ENCODE measurements at regions not wholly inside any gene's neighbourhood (a gene's known extent, or its start where the extent isn't known, plus 50 kb on each side); places are given as distances from the start of the nearest gene placed in this dataset.

DNA sequence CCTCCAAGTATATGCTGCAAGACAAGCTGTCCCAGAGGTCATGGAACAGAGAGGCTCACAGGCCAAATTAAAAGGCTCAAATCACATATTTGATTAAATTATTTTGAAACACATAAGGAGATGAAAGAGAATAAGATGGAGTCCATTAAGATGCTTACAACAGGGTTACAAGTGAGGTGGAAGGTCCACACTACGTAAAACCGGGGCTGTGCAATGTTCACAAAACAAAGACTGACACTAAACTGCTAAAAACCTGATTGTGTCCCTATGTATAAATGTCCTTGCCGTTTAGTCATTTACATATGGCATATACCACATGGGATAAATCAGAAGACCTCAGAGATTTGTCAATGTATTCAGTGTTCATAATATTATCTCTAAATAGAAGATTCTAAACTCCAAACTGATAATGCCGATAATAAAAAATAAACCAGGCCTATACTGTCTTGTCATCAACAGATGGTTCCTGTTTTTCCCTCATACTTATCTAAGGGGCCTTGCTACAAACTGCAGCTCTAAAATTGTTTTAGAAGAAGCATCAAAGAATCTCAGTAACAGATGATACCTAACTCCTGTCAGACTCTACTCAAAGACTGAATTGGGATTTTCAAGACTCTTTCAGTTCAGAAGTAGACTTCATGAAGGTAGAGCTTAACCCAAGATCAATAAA, 51.8 kb upstream of the RIPOR2 start:
- no peak overlapping the region for H3K4me3 ChIP-seq (ENCODE audit: low read depth, poor library complexity, severe bottlenecking)
- WGBS, 2 donors, result 89 to 91% methylated on average over 4 of the region's 4 CpGs
- intact Hi-C loops (cut with DNase I; ENCODE audit: low total_unique reads), result no loop called here
- TF ChIP-seq, protein P1, sequence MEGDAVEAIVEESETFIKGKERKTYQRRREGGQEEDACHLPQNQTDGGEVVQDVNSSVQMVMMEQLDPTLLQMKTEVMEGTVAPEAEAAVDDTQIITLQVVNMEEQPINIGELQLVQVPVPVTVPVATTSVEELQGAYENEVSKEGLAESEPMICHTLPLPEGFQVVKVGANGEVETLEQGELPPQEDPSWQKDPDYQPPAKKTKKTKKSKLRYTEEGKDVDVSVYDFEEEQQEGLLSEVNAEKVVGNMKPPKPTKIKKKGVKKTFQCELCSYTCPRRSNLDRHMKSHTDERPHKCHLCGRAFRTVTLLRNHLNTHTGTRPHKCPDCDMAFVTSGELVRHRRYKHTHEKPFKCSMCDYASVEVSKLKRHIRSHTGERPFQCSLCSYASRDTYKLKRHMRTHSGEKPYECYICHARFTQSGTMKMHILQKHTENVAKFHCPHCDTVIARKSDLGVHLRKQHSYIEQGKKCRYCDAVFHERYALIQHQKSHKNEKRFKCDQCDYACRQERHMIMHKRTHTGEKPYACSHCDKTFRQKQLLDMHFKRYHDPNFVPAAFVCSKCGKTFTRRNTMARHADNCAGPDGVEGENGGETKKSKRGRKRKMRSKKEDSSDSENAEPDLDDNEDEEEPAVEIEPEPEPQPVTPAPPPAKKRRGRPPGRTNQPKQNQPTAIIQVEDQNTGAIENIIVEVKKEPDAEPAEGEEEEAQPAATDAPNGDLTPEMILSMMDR (IDR thresholded peaks at IDR 0.05), result no peak
- no peak for DNase-seq (ENCODE audit: low spot score in 2 of 2)

DNA sequence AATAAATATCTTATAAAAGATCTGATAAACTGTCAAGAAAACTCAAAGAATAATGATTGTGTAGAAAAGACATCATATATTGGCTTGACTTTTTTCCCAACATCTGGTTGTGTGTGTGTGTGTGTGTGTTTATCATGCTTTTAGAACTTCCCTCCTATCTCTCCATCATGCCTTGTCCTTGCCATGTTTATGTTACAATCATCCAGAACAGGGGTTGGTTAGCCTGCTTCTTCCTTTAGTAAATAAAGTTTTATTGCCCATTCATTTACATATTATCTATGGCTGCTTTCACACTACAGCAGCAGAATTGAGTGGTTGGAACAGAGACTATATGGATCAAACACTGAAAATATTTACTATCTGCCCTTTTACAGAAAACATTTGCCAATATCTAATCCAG, 52.8 kb upstream of the RIPOR2 start:
- no peak for TF ChIP-seq POLR2A (IDR thresholded peaks at IDR 0.05)
- TF ChIP-seq, protein P1 (IDR thresholded peaks at IDR 0.05), result no peak
- intact Hi-C loops (cut with DNase I; ENCODE audit: low total_unique reads), result no loop called here
- DNase-seq (ENCODE audit: low spot score in 2 of 2), result no peak
- H3K4me3 ChIP-seq (ENCODE audit: low read depth, poor library complexity, severe bottlenecking), result no peak overlapping the region

DNA sequence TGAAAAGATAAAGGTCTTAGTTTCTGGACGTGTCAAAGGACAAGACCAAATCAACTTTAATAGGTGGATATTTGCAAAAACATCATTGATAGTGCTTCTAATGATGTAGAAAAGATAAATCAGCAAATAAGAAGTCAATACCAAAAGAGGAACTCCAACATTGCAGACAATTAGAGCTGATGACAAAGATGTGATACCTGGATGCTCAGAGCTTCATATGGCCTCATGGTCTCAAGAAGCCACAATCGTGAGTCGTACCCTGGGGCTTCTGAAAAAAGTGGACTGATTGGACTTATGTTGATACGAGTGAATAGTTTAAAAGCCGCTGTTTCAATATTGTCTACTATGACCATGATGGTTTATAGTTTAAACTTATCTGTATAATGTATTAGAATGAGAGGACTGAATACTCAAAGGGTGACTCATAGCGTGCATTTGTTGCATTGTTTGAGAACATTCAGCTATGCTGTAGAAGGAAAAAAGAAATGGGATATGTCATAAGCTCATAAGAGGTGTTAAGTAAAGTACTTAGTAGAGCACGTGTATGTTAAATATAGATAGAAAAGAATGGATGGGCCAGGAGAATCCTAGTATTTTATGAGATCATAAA, 54.6 kb upstream of the RIPOR2 start:
- no peak overlapping the region for H3K4me3 ChIP-seq (ENCODE audit: low read depth, poor library complexity, severe bottlenecking)
- intact Hi-C loops (cut with DNase I; ENCODE audit: low total_unique reads), result no loop called here
- TF ChIP-seq POLR2A (IDR thresholded peaks at IDR 0.05), result no peak
- TF ChIP-seq, protein P1 (IDR thresholded peaks at IDR 0.05), result no peak
- WGBS, 2 donors, result 93 to 95% methylated on average over 7 of the region's 7 CpGs
- DNase-seq (ENCODE audit: low spot score in 2 of 2), result no peak

DNA sequence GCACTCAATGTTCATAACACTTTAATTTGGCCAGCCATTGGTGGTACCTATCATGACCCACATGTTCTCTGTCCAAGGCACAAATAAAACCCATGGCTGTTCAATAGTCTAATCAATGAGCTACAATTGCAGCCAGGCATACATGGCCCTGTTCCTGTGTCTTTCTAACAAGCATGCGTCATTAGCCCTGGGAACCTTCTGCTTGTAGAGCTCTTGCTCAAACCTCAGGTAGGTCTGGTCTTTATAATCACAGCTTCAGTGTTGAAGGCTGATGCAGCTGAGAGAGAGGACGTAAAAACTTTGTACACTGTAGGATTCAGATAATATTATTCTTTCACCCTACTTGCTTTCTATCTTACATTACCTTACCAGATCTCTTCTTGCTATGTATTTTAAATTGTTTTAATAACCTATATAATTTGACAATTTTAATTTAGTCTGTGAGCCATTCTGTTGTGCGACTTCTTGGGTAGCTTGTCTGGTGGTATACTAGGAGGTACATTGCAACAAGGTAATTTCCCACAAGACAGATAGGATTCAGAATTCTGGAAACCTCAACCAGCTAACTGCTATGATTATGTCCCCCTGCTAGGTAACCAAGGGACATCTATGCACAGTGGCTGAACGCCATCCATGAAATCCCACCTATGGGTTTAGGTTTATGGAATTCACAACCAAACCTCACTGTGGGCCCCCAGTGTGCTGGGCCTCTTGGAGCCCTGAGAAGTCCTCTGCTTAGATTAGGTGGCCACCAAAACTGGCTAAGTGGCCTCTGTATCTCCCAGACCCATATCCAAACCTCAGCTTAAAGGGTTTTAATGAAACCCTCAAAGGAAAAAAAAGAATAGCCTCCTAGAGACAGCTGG, 55.4 kb upstream of the RIPOR2 start:
- TF ChIP-seq, protein P1 (IDR thresholded peaks at IDR 0.05), result no peak
- no peak for TF ChIP-seq POLR2A (IDR thresholded peaks at IDR 0.05)
- WGBS, 2 donors, result 93 to 95% methylated on average over 4 of the region's 4 CpGs
- DNase-seq (ENCODE audit: low spot score in 2 of 2), result no peak
- intact Hi-C loops (cut with DNase I; ENCODE audit: low total_unique reads), result no loop called here
- no peak overlapping the region for H3K4me3 ChIP-seq (ENCODE audit: low read depth, poor library complexity, severe bottlenecking)

DNA sequence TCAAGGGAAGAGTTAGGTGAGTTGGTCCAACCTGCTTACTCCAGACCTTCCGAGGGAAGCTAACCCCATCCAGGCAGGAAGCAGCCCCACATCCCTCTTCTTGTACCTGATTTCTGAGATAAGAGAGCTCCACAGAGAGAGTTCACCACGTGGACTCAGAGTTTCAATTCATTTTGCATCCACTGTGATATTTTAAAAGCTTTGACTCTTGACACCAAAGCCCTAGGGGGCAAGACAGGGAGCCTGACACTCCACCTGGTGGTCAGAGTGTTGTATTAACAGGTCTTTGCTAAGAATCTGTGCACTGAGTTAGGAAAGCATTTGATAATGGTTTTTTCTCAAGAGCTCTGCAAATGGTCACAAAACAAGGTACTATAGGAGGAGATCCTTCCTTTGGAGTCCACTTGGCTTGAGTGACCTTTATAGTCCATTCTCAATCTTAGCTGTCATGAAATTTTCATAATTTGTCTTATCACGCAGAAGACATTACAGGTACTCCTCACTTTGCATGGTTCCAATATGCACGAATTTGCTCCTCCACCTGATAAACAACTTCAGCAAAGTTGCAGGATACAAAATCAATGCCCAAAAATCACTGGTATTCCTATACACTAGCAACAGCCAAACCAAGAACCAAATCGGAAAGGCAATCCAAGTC, 56.2 kb upstream of the RIPOR2 start:
- 77 to 78% methylated on average over 5 of the region's 5 CpGs for WGBS, 2 donors
- TF ChIP-seq POLR2A (IDR thresholded peaks at IDR 0.05), result no peak
- TF ChIP-seq, protein P1 (IDR thresholded peaks at IDR 0.05), result no peak
- no peak for DNase-seq (ENCODE audit: low spot score in 2 of 2)
- intact Hi-C loops (cut with DNase I; ENCODE audit: low total_unique reads), result no loop called here
- H3K4me3 ChIP-seq (ENCODE audit: low read depth, poor library complexity, severe bottlenecking), result no peak overlapping the region

All from lower leg skin (tissue), 4 donors.